Prostate gland (tissue), 2 donors: ENCODE measurements at regions not wholly inside any gene's neighbourhood (a gene's known extent, or its start where the extent isn't known, plus 50 kb on each side); places are given as distances from the start of the nearest gene placed in this dataset.

ENCODE experiments used
- DNase-seq: peaks from one replicate; pipeline ENCODE4 v3.0.0-alpha.2; 2019; ENCODE audit warnings: low spot score
- H3K27ac ChIP-seq, 2 donors: fragments of 200-600 bp; sonication (generic); 2 replicates each; pipeline ENCODE4 v1.5.1; 2017 to 2019
- H3K27me3 ChIP-seq: fragments of 200-600 bp; sonication (generic); replicated peaks from 2 replicates; pipeline ENCODE4 v1.5.1; 2019; ENCODE audit not compliant: insufficient read depth
- H3K36me3 ChIP-seq, 2 donors: fragments of 200-600 bp; sonication (generic); 1 replicate in 1 of 2; 2 replicates in 1 of 2; pipeline versions ENCODE4 v1.5.1 to v1.8.1; 2017 to 2019
- H3K4me1 ChIP-seq: fragments of 200-600 bp; sonication (generic); replicated peaks from 2 replicates; pipeline ENCODE4 v1.5.1; 2019
- H3K4me3 ChIP-seq, 2 donors: fragments of 200-600 bp; sonication (generic); 2 replicates each; pipeline ENCODE4 v1.5.1; 2017 to 2019
- H3K9me3 ChIP-seq: fragments of 200-600 bp; sonication (generic); 2 replicates; pipeline ENCODE4 v1.5.1; 2017
- CTCF ChIP-seq, 4 experiments: fragments of 200-600 bp in 2 of 4; fragments of 450-650 bp in 2 of 4; sonication (generic) in 2 of 4; IDR thresholded peaks; 1 replicate in 3 of 4; 2 replicates in 1 of 4; pipeline ENCODE4 v1.5.1; 2016 to 2019; ENCODE audit warnings: antibody characterized with exemption in 4 of 4, mild to moderate bottlenecking in 2 of 4, moderate library complexity in 2 of 4
- POLR2A ChIP-seq: fragments of 450-650 bp; IDR thresholded peaks from one replicate; pipeline ENCODE4 v1.6.1; 2016; ENCODE audit warnings: antibody characterized with exemption, mild to moderate bottlenecking
- POLR2AphosphoS5 ChIP-seq: sonication (generic); formaldehyde crosslinking; IDR thresholded peaks from one replicate; pipeline ENCODE4 v1.6.1; 2017; ENCODE audit warnings: antibody characterized with exemption
- WGBS: methylation state at CpG from one replicate; pipeline ENCODE4 v1.1.5; 2018; 5-methylcytosine and 5-hydroxymethylcytosine counted together
- intact Hi-C: fragments of 100-400 bp; cut with DNase I; formaldehyde crosslinking; loops from one replicate; pipeline ENCODE4 v1.14.2; 2022

DNA sequence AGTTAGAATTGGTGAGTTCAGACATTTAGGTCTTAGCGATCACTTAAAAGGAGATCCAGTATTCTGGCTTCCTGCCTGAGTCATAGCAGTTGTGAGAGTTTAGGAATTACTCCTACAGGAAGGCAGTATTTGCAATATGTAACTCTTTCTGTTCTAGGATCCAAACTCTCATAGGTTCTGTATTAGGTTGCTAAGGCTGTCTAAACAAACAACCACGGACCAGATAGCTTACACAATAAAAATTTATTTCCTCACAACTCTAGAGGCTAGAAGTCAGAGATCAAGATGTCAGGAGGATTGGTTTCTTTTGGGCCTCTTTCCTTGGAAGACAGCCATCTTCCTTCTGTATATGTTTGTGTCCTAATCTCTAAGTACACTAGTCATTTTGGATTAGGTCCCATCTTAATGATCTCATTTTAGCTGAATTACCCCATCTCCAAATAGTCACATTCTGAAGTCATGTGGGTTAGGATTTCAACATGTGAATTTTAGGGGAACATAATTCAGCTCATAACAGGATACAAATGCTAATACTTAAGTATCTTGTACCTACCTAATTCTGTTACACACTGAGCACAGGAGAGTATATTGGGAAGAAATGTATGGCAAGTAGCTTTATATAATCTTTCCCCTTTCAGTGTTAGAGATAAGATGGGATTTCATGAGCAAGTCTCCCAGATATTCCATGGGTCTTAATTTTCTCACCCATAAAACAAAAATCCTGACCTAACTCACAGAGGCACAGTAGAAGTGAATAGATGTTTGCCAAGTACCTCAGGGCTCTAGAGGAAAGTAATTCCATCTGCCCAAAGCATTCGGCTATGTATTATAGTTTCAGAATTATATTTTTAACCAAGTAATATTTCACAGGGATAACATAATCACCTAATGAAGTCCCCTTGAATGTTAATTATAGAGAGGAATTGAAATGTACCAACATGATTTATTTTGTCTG lies 144.4 kb downstream of the PTBP2 start:
- Histone ChIP-seq H3K4me1 (no peaks in the 10 kb centered on the region), H3K36me3 (no peaks in the 10 kb centered on the region), H3K4me3 (no peak overlapping the region), H3K27ac (no peak overlapping the region), H3K9me3 (no peaks in the 10 kb centered on the region), H3K27me3 (no peaks in the 10 kb centered on the region)
- no peak for DNase-seq
- no peak for TF ChIP-seq POLR2AphosphoS5
- TF ChIP-seq POLR2A, result no peak
- TF ChIP-seq CTCF (IDR thresholded peaks at IDR 0.05), result no peak
- 34% methylated on average over 3 of the region's 3 CpGs for WGBS
- intact Hi-C loops, result no loop called here

DNA sequence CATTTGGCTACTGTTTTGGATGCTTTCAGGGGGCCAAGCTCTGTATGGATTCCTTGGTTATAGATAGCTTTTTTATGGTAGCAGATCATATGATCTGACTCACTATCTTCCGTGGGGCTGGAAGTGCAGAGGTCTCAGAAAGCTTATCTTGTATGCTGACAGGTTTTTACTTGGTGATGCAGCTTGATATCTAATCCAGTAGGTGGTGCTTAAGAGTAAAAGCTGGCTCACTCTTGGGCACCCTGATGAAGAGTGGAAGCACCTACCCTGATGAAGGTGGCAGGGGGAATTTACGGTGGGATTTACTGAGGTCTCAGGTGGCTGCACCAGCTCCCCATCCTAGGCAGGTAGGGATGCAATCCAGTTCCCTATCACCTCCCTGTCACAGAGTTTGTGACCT lies 151.2 kb downstream of the PTBP2 start:
- H3K4me1 ChIP-seq, result no peaks in the 10 kb centered on the region
- no peaks in the 10 kb centered on the region for H3K9me3 ChIP-seq
- H3K36me3 ChIP-seq, result no peaks in the 10 kb centered on the region
- no peak for TF ChIP-seq CTCF (IDR thresholded peaks at IDR 0.05)
- no peak for TF ChIP-seq POLR2A
- no peak for TF ChIP-seq POLR2AphosphoS5
- 100% methylated on average over 2 of the region's 2 CpGs for WGBS
- H3K27me3 ChIP-seq, result no peaks in the 10 kb centered on the region
- H3K4me3 ChIP-seq, result no peak overlapping the region
- no peak for DNase-seq
- intact Hi-C loops, result no loop called here
- no peak overlapping the region for H3K27ac ChIP-seq

DNA sequence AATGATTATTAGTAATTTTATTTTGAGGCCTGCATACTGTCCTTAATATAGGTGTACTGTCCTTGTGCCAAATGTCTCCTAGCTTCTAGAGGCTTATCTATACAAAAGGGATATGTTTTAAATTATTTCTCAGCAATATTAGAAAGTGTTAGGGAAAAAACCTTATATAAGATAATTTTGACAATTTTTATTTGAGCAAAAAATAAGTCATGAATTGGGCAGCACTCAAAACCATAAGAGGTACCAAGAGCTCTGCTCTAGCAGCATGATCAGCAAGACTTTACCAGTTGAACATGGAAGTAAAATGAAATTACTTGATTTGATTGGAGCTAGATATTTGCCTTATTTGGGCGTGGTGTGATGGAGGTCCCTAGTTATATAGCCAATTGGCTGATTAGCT lies 157.1 kb downstream of the PTBP2 start:
- Histone ChIP-seq H3K27me3 (no peaks in the 10 kb centered on the region), H3K4me1 (no peaks in the 10 kb centered on the region), H3K4me3 (no peak overlapping the region), H3K36me3 (no peaks in the 10 kb centered on the region), H3K9me3 (no peaks in the 10 kb centered on the region), H3K27ac (no peak overlapping the region)
- TF ChIP-seq CTCF (IDR thresholded peaks at IDR 0.05), result no peak
- no peak for TF ChIP-seq POLR2A
- TF ChIP-seq POLR2AphosphoS5, result no peak
- no peak for DNase-seq
- 88% methylated on average over 1 of the region's 1 CpG for WGBS
- intact Hi-C loops, result no loop called here

- Histone ChIP-seq H3K27me3 (no peaks in the 10 kb centered on the region), H3K36me3 (no peaks in the 10 kb centered on the region), H3K4me1 (no peaks in the 10 kb centered on the region), H3K4me3 (no peak overlapping the region), H3K27ac (no peak overlapping the region), H3K9me3 (no peaks in the 10 kb centered on the region)
- TF ChIP-seq POLR2AphosphoS5 (no peak), CTCF (IDR thresholded peaks at IDR 0.05) (no peak), POLR2A (no peak)
- intact Hi-C loops, result no loop called here
- DNase-seq, result no peak
Observed at GRCh38 chr1:96880626-96881025, 159.0 kb downstream of the PTBP2 start.

- H3K27ac ChIP-seq, result no peak overlapping the region
- TF ChIP-seq CTCF (IDR thresholded peaks at IDR 0.05) (no peak), POLR2A (no peak), POLR2AphosphoS5 (no peak)
- no peaks in the 10 kb centered on the region for H3K4me1 ChIP-seq
- intact Hi-C loops, result no loop called here
- no peaks in the 10 kb centered on the region for H3K9me3 ChIP-seq
- no peaks in the 10 kb centered on the region for H3K27me3 ChIP-seq
- H3K4me3 ChIP-seq, result no peak overlapping the region
- 61% methylated on average over 2 of the region's 2 CpGs for WGBS
- no peak for DNase-seq
- no peaks in the 10 kb centered on the region for H3K36me3 ChIP-seq
Observed at GRCh38 chr1:96882096-96882495, 160.5 kb downstream of the PTBP2 start.
